ENCODE measurements at regions not wholly inside any gene's neighbourhood (a gene's known extent, or its start where the extent isn't known, plus 50 kb on each side); places are given as distances from the start of the nearest gene placed in this dataset.

DNA sequence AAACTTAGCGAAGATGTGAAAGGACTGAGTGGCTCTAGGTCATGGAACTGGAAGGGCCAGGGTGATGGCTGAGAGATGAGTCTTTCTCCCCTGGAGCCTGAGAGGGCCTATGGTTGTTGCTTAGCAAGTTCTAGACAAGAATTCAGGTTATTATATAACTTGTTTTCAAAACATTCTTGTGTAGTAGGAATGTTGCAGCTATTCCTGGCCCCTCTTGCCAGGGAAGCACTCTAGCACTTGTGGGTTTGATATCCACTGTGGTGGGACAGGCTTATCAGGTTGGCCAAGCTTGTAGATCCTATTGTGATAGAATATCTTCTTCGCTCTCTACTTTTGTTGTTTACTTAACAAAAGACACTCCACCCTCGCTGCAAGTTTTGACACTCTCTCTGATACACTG, 211.8 kb upstream of the CITED2 start:
- TF ChIP-seq, protein P1, sequence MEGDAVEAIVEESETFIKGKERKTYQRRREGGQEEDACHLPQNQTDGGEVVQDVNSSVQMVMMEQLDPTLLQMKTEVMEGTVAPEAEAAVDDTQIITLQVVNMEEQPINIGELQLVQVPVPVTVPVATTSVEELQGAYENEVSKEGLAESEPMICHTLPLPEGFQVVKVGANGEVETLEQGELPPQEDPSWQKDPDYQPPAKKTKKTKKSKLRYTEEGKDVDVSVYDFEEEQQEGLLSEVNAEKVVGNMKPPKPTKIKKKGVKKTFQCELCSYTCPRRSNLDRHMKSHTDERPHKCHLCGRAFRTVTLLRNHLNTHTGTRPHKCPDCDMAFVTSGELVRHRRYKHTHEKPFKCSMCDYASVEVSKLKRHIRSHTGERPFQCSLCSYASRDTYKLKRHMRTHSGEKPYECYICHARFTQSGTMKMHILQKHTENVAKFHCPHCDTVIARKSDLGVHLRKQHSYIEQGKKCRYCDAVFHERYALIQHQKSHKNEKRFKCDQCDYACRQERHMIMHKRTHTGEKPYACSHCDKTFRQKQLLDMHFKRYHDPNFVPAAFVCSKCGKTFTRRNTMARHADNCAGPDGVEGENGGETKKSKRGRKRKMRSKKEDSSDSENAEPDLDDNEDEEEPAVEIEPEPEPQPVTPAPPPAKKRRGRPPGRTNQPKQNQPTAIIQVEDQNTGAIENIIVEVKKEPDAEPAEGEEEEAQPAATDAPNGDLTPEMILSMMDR (IDR thresholded peaks at IDR 0.05): no peak
- no peak for TF ChIP-seq POLR2A (IDR thresholded peaks at IDR 0.05)
